ENCODE measurements at regions not wholly inside any gene's neighbourhood (a gene's known extent, or its start where the extent isn't known, plus 50 kb on each side); places are given as distances from the start of the nearest gene placed in this dataset.
"Not testable (repeated sequence)": the region's sequence is repeated elsewhere in the genome, so short reads cannot be mapped to it uniquely, and the experiment has no call there.

DNA sequence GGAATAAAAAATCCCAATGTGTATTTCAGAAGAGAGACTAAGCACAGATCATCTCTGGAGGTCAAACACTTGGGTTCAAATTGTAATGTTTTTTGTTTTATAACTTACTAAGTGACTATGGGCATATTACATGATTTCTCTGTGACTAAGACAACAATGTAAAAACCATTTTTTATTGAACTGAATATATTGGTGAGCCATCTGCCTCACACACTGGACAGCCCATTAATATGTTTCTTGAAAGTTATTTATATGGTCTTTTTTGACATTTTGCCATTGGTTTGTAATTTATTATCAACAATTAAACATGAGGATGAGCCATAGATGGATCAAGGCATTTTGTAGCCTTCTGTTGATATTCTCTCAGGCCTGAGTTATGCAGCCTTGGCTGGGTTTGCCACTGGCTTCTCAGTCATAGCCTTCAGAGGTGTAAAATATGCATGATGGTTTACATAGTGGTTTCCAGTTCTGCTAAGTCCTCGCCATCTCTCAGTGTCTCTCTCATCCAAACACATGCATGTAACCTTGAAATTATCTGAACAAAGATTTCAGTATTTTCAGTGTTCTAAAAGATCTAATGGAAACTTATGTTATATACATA, 997.2 kb downstream of the DIPK2A start:
- no peak for DNase-seq (ENCODE audit: extremely low read depth in 1 of 11, low read depth in 9 of 11, low spot score in 4 of 11)

- DNase-seq (ENCODE audit: extremely low read depth in 1 of 11, low read depth in 9 of 11, low spot score in 4 of 11): not testable (repeated sequence)
These were observed 1012.9 kb downstream of the DIPK2A start for GRCh38 chr3:144984481-144984880.

DNA sequence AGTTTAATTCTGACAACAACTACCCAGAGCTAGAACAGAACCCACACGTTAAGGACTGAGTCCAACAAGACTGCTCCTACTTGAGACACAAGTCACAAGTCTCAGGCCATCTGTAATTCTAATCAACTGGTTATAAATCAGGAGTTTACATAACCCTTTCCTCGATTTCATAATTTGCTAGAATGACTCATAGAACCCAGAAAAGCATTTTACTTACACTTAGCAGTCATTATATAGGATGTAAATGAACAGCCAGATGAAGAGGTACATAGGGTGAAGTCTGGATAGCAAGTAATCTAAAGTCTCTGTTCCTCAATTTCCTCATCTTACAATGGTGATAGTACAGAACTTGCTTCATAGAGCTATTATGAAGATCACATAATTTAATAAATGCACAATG, 1018.2 kb downstream of the DIPK2A start:
- DNase-seq (ENCODE audit: extremely low read depth in 1 of 11, low read depth in 9 of 11, low spot score in 4 of 11): no peak

DNA sequence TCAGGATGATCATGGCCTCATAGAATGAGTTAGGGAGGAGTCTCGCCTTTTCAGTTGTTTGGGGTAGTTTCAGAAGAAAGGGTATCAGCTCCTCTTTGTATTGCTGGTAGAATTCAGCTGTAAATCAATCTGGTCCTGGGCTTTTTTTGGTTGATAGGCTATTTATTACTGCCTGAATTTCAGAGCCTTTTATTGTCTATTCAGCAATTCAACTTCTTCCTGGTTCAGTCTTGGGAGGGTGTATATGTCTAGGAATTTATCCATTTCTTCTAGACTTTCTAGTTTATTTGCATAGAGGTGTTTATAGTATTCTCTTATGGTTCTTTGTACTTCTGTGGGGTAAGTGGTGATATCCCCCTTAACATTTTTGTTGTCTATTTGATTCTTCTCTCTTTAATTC, 1024.2 kb downstream of the DIPK2A start:
- DNase-seq (ENCODE audit: extremely low read depth in 1 of 11, low read depth in 9 of 11, low spot score in 4 of 11): no peak

- no peak for DNase-seq (ENCODE audit: extremely low read depth in 1 of 11, low read depth in 9 of 11, low spot score in 4 of 11)
These were observed 1033.8 kb downstream of the DIPK2A start for GRCh38 chr3:145005427-145005826.

- no peak for DNase-seq (ENCODE audit: extremely low read depth in 1 of 11, low read depth in 9 of 11, low spot score in 4 of 11)
These were observed 1034.6 kb downstream of the DIPK2A start for GRCh38 chr3:145006271-145006670.

DNA sequence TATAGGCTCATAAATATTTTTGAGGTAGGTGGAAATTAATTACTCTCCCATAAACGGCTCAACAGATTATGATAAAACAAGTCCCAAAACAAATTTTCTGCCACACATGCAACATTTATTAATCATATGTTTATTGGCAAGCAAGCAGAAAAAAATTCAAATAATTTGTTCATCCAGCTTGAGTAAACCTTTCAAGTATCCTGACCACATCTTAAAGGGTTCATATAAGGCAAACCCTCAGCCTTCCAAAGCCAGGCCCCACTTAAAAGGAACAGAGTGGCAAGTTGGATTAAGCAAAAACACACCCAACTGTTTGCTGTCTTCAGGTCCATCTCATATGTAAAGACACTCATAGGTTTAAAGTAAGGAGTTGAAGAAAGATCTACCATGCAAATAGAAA, 1042.3 kb downstream of the DIPK2A start:
- no peak for DNase-seq (ENCODE audit: extremely low read depth in 1 of 11, low read depth in 9 of 11, low spot score in 4 of 11)

- DNase-seq (ENCODE audit: extremely low read depth in 1 of 11, low read depth in 9 of 11, low spot score in 4 of 11): no peak
These were observed 1043.6 kb downstream of the DIPK2A start for GRCh38 chr3:145015253-145015652.

DNA sequence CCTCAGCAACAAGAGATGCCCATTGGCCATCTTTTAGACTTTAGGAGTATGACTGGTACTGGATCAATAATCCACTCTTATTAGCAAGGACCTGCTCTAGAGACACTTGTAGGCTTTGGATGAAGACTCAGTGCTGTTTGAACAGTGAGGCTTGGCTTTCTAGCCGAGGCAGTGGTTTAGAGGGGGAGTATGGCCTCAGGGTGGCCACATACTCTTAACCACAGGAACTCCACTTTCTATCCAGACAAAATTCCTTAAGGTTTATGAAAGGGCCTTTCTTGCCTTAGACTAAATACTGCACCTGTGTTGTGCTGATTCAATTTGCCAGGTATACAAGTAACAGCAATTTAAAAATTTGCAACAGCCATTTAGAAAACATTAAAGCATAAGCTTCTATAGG, 1046.3 kb downstream of the DIPK2A start:
- DNase-seq (ENCODE audit: extremely low read depth in 1 of 11, low read depth in 9 of 11, low spot score in 4 of 11): no peak

GRCh38 chr3:145022447-145022846, 1050.8 kb downstream of the DIPK2A start:
- no peak for DNase-seq (ENCODE audit: extremely low read depth in 1 of 11, low read depth in 9 of 11, low spot score in 4 of 11)

GRCh38 chr3:145024700-145025099, 1053.1 kb downstream of the DIPK2A start:
- no peak for DNase-seq (ENCODE audit: extremely low read depth in 1 of 11, low read depth in 9 of 11, low spot score in 4 of 11)

GRCh38 chr3:145027186-145027585, 1055.6 kb downstream of the DIPK2A start:
- not testable (repeated sequence) for DNase-seq (ENCODE audit: extremely low read depth in 1 of 11, low read depth in 9 of 11, low spot score in 4 of 11)

GRCh38 chr3:145032791-145033190, 1061.2 kb downstream of the DIPK2A start:
- DNase-seq (ENCODE audit: extremely low read depth in 1 of 11, low read depth in 9 of 11, low spot score in 4 of 11): no peak

GRCh38 chr3:145035682-145036081, 1064.1 kb downstream of the DIPK2A start:
- no peak for DNase-seq (ENCODE audit: extremely low read depth in 1 of 11, low read depth in 9 of 11, low spot score in 4 of 11)

- DNase-seq (ENCODE audit: extremely low read depth in 1 of 11, low read depth in 9 of 11, low spot score in 4 of 11): not testable (repeated sequence)
These were observed 1082.4 kb downstream of the DIPK2A start for GRCh38 chr3:145054055-145054454.

GRCh38 chr3:145055375-145056076, 1083.9 kb downstream of the DIPK2A start:
- no peak for DNase-seq (ENCODE audit: extremely low read depth in 1 of 11, low read depth in 9 of 11, low spot score in 4 of 11)

DNA sequence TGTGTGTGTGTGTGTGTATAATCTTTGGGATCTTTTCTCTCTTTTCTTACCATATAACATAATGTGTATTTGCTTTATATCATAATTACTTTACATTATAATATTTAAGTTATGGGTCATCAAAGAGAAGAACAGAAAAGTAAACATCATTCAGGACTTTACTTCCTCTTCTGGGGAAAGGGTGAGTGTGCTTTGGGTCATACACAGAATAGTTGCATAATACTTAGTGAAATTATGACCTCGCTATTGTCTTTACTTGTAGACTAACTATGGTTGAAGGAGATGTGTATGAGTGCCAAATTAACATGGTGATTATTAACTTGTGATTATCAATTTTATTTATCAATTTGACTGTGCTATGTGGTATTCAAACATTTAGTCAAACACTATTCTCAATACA, 1086.9 kb downstream of the DIPK2A start:
- DNase-seq (ENCODE audit: extremely low read depth in 1 of 11, low read depth in 9 of 11, low spot score in 4 of 11): no peak

DNA sequence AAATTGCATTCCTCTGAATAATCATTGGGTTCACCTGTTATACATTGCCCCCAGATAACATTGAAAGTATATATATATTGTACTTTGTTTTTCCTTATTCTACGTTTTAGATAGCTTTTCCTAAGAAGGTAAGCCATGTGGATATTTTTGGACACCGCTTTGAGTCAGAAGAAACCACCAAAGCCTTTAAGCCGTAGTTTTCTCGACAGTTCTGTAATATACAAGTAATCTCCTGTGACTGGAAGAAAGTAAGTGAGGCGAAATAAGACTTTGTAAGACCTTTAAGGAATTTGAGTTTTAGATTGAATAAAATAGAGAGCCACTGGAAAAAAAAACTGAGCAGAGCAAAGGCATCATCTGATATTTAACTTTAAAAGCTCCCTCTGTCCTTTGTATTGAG, 1092.0 kb downstream of the DIPK2A start:
- no peak for DNase-seq (ENCODE audit: extremely low read depth in 1 of 11, low read depth in 9 of 11, low spot score in 4 of 11)

- no peak for DNase-seq (ENCODE audit: extremely low read depth in 1 of 11, low read depth in 9 of 11, low spot score in 4 of 11)
These were observed 1090.2 kb downstream of the PLOD2 start for GRCh38 chr3:145070795-145071194.

DNA sequence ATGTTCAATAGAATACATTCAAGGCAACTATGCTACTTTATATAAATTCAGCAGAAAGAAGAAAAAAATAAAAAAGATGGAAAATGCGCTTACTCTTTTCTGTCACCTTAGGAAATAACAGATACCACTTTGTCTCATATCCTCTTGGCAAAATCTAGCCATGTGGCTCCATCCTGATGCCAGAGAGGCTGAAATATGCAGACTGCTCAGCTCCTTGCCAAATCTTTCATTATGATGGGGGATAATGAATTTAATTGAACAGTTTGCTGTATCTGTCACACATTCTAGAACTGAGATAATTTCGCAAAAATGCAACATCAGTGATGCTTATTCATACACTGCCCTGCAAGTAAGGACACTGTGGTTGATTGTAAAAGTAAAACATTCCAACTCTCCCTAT, 1081.5 kb downstream of the PLOD2 start:
- DNase-seq (ENCODE audit: extremely low read depth in 1 of 11, low read depth in 9 of 11, low spot score in 4 of 11): no peak

- no peak for DNase-seq (ENCODE audit: extremely low read depth in 1 of 11, low read depth in 9 of 11, low spot score in 4 of 11)
These were observed 1073.9 kb downstream of the PLOD2 start for GRCh38 chr3:145087038-145087437.

Data from renal cortex interstitium (tissue), 11 donors.